Naive thymus-derived CD4-positive, alpha-beta T cell (primary cell): ENCODE measurements at regions not wholly inside any gene's neighbourhood (a gene's known extent, or its start where the extent isn't known, plus 50 kb on each side); places are given as distances from the start of the nearest gene placed in this dataset.

ENCODE experiments used
- ATAC-seq: fragments of 150-1000 bp; cut with Tn5 transposase; 2 replicates; pipeline ENCODE4 v1.10.0; 2021; ENCODE audit warnings: mild to moderate bottlenecking, moderate library complexity
- CTCF ChIA-PET: fragments of 350-600 bp; sonication (Branson Sonifier 250); formaldehyde crosslinking; loops from one replicate; lab custom pipeline; 2021; ENCODE audit warnings: antibody characterized with exemption; lab: Charles Lee
- POLR2A ChIA-PET: fragments of 350-600 bp; sonication (Branson Sonifier 250); formaldehyde crosslinking; loops from one replicate; lab custom pipeline; 2021; ENCODE audit warnings: antibody characterized with exemption, inconsistent platforms; lab: Charles Lee
- DNase-seq, 9 donors: peaks; one replicate each; pipeline versions ENCODE4 v3.0.0 to v3.0.0-alpha.2; 2020 to 2022; ENCODE audit warnings: mixed read lengths in 1 of 9
- H3K27ac ChIP-seq: one replicate; pipeline ENCODE4 v1.7.0; 2013; ENCODE audit warnings: mild to moderate bottlenecking, low read depth, low read length, moderate library complexity
- H3K27me3 ChIP-seq, 2 donors: one replicate each; pipeline ENCODE4 v1.7.0; 2013; ENCODE audit warnings: low read length in 2 of 2, mild to moderate bottlenecking in 2 of 2, moderate library complexity in 2 of 2; ENCODE audit not compliant: control insufficient read depth in 2 of 2, insufficient read depth in 2 of 2
- H3K36me3 ChIP-seq, 3 experiments: 1 replicate in 2 of 3; 2 replicates in 1 of 3; pipeline ENCODE4 v1.7.0; 2013; ENCODE audit warnings: low read length in 3 of 3, mild to moderate bottlenecking in 3 of 3, moderate library complexity in 1 of 3; ENCODE audit not compliant: insufficient read depth in 3 of 3, control insufficient read depth in 2 of 3
- H3K4me1 ChIP-seq, 2 donors: one replicate each; pipeline ENCODE4 v1.7.0; 2013; ENCODE audit warnings: low read length in 2 of 2, mild to moderate bottlenecking in 2 of 2, moderate library complexity in 1 of 2; ENCODE audit not compliant: control insufficient read depth in 2 of 2, insufficient read depth in 2 of 2
- H3K4me3 ChIP-seq: 2 replicates; pipeline ENCODE4 v1.7.0; 2013; ENCODE audit warnings: mild to moderate bottlenecking, low read length
- H3K9me3 ChIP-seq, 3 experiments: 1 replicate in 2 of 3; 2 replicates in 1 of 3; pipeline ENCODE4 v1.7.0; 2013; ENCODE audit warnings: low read length in 3 of 3; ENCODE audit not compliant: control insufficient read depth in 2 of 3
- H3K27ac Mint-ChIP-seq, 9 donors: one replicate each; pipeline ENCODE4 v1.8.0; 2020 to 2022; ENCODE audit warnings: mixed read lengths in 9 of 9, mild to moderate bottlenecking in 8 of 9, moderate library complexity in 5 of 9, inconsistent platforms in 2 of 9
- H3K27me3 Mint-ChIP-seq, 5 donors: one replicate each; pipeline ENCODE4 v1.8.0; 2021 to 2022; ENCODE audit warnings: mixed read lengths in 5 of 5, mild to moderate bottlenecking in 1 of 5
- H3K36me3 Mint-ChIP-seq, 5 donors: one replicate each; pipeline ENCODE4 v1.8.0; 2020 to 2022; ENCODE audit warnings: mixed read lengths in 5 of 5, mild to moderate bottlenecking in 3 of 5, inconsistent platforms in 1 of 5
- H3K4me1 Mint-ChIP-seq, 7 donors: one replicate each; pipeline ENCODE4 v1.8.0; 2020 to 2022; ENCODE audit warnings: mixed read lengths in 7 of 7, mild to moderate bottlenecking in 3 of 7, inconsistent platforms in 1 of 7
- H3K4me3 Mint-ChIP-seq, 10 donors: one replicate each; pipeline ENCODE4 v1.8.0; 2020 to 2022; ENCODE audit warnings: mild to moderate bottlenecking in 10 of 10, mixed read lengths in 10 of 10, moderate library complexity in 6 of 10, inconsistent platforms in 2 of 10
- H3K9me3 Mint-ChIP-seq, 11 donors: one replicate each; pipeline ENCODE4 v1.8.0; 2020 to 2022; ENCODE audit warnings: mixed read lengths in 11 of 11, mild to moderate bottlenecking in 4 of 11, inconsistent platforms in 1 of 11, moderate library complexity in 1 of 11
- intact Hi-C, 2 donors: fragments of 100-400 bp; cut with micrococcal nuclease; formaldehyde crosslinking; loops; one replicate each; pipeline ENCODE4 v1.15.1; 2023

DNA sequence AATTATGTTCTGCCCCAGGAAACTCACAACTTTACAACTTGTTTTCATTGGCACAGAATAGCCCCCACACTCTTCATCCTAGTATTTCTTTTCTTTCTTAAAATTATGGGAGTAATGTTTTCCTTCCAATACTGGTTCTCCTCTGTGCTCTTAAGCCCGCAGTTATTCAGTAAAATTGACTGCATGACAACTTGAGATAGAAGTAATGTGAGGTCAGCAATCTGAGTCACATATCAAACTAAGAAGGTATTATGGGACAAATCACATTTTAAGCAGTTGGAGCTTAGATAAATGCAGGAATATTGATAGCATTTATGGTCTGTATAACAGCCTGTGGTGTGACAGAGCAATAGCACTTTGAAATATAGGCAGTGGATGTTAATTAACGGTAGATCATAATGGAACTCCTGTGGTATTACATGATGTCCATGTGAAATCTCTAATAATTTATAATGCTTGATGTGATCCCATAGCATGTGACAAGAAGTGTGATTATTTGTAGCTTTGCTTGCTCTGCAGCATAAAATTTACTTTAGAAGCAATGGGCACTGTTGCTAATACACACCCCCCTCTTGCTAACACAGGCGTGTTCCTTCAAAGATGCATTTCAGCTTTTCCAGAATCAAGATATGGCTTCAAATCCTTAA lies 351.4 kb upstream of the CDH20 start:
- H3K36me3 ChIP-seq: no peaks in the 10 kb centered on the region
- no peaks in the 10 kb centered on the region for H3K4me1 Mint-ChIP-seq
- no peak overlapping the region for H3K4me3 ChIP-seq
- no peaks in the 10 kb centered on the region for H3K4me1 ChIP-seq
- ChIA-PET POLR2A (no interaction called here), CTCF (no interaction called here)
- no peak overlapping the region for H3K27ac Mint-ChIP-seq
- no peak overlapping the region for H3K27ac ChIP-seq
- ATAC-seq (no peak), DNase-seq (no peak)
- H3K27me3 Mint-ChIP-seq: no peaks in the 10 kb centered on the region
- intact Hi-C loops: no loop called here
- H3K36me3 Mint-ChIP-seq: no peaks in the 10 kb centered on the region
- no peaks in the 10 kb centered on the region for H3K9me3 ChIP-seq
- peaks cover 0 to 18% (median 2%) of the 10 kb centered on the region in 11 donors for H3K9me3 Mint-ChIP-seq
- no peak overlapping the region for H3K4me3 Mint-ChIP-seq
- H3K27me3 ChIP-seq: no peaks in the 10 kb centered on the region

GRCh38 chr18:60982329-60982695 lies 350.9 kb upstream of the CDH20 start:
- intact Hi-C loops: no loop called here
- Mint-ChIP-seq H3K36me3 (no peaks in the 10 kb centered on the region), H3K4me3 (no peak overlapping the region), H3K27me3 (no peaks in the 10 kb centered on the region), H3K27ac (no peak overlapping the region), H3K9me3 (peaks cover 0 to 14% (median 2%) of the 10 kb centered on the region in 11 donors), H3K4me1 (no peaks in the 10 kb centered on the region)
- POLR2A ChIA-PET: no interaction called here
- DNase-seq: no peak
- no peaks in the 10 kb centered on the region for H3K9me3 ChIP-seq
- CTCF ChIA-PET: no interaction called here
- no peak overlapping the region for H3K27ac ChIP-seq
- H3K4me3 ChIP-seq: no peak overlapping the region
- H3K27me3 ChIP-seq: no peaks in the 10 kb centered on the region
- no peak for ATAC-seq
- no peaks in the 10 kb centered on the region for H3K36me3 ChIP-seq
- H3K4me1 ChIP-seq: no peaks in the 10 kb centered on the region

- peaks cover 0 to 11% (median 2%) of the 10 kb centered on the region in 11 donors for H3K9me3 Mint-ChIP-seq
- CTCF ChIA-PET: no interaction called here
- H3K4me3 Mint-ChIP-seq: no peak overlapping the region
- ATAC-seq (no peak), DNase-seq (no peak)
- no peaks in the 10 kb centered on the region for H3K27me3 Mint-ChIP-seq
- H3K4me1 Mint-ChIP-seq: no peaks in the 10 kb centered on the region
- intact Hi-C loops: no loop called here
- H3K36me3 Mint-ChIP-seq: no peaks in the 10 kb centered on the region
- H3K36me3 ChIP-seq: no peaks in the 10 kb centered on the region
- no peaks in the 10 kb centered on the region for H3K4me1 ChIP-seq
- H3K27me3 ChIP-seq: no peaks in the 10 kb centered on the region
- POLR2A ChIA-PET: no interaction called here
- H3K27ac ChIP-seq: no peak overlapping the region
- H3K27ac Mint-ChIP-seq: no peak overlapping the region
- no peaks in the 10 kb centered on the region for H3K9me3 ChIP-seq
- H3K4me3 ChIP-seq: no peak overlapping the region
Measured at GRCh38 chr18:60982928-60983327, 350.3 kb upstream of the CDH20 start.

DNA sequence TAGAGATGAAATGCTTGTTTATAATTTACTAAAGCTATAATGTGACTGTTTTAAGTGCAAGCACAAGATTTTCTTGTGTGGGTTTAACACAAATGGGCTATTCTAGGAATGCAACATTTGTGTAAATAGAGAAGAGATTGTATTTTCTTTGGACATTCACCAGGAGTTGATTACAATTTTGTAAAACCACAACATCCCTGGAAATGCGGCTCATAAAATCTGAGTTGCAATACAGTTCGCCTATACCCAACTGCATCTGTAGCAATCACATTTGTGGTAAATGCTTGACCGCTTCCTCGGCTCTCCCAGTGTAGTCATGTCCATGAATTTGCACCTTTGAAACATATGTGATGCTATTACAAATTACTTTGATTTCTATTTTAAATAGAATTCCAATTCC lies 348.7 kb upstream of the CDH20 start:
- Histone ChIP-seq H3K27me3 (no peaks in the 10 kb centered on the region), H3K4me3 (no peak overlapping the region), H3K36me3 (no peaks in the 10 kb centered on the region), H3K9me3 (no peaks in the 10 kb centered on the region), H3K27ac (no peak overlapping the region), H3K4me1 (no peaks in the 10 kb centered on the region)
- ChIA-PET POLR2A (no interaction called here), CTCF (no interaction called here)
- H3K4me1 Mint-ChIP-seq: no peaks in the 10 kb centered on the region
- peaks cover 0 to 17% (median 3%) of the 10 kb centered on the region in 11 donors for H3K9me3 Mint-ChIP-seq
- H3K4me3 Mint-ChIP-seq: no peak overlapping the region
- H3K36me3 Mint-ChIP-seq: no peaks in the 10 kb centered on the region
- DNase-seq (no peak), ATAC-seq (no peak)
- no peaks in the 10 kb centered on the region for H3K27me3 Mint-ChIP-seq
- no peak overlapping the region for H3K27ac Mint-ChIP-seq
- intact Hi-C loops: no loop called here

DNA sequence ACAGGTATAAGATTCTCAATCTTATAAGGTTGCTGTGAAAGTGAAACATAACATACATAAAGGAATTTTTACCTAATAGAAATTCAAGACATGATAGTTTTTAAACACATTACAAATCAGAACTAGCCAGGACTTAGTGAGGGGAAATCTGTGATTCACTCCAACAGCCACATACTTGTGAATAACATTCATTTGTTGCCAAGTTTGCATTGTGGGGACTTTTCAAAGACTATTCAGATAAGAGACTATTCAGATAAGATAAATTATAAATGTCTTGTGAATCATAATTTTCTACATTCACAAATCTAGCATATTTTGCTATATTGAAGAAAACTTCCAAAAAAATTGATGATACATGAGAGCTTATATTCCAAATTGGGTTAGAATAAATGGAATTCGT lies 345.3 kb upstream of the CDH20 start:
- intact Hi-C loops: no loop called here
- ChIA-PET CTCF (no interaction called here), POLR2A (no interaction called here)
- Histone ChIP-seq H3K4me1 (no peaks in the 10 kb centered on the region), H3K4me3 (no peak overlapping the region), H3K36me3 (no peaks in the 10 kb centered on the region), H3K27ac (no peak overlapping the region), H3K9me3 (no peaks in the 10 kb centered on the region), H3K27me3 (no peaks in the 10 kb centered on the region)
- H3K36me3 Mint-ChIP-seq: no peaks in the 10 kb centered on the region
- no peak overlapping the region for H3K4me3 Mint-ChIP-seq
- H3K9me3 Mint-ChIP-seq: peaks cover 0 to 31% (median 4%) of the 10 kb centered on the region in 11 donors
- H3K27ac Mint-ChIP-seq: no peak overlapping the region
- DNase-seq (no peak), ATAC-seq (no peak)
- no peaks in the 10 kb centered on the region for H3K4me1 Mint-ChIP-seq
- H3K27me3 Mint-ChIP-seq: no peaks in the 10 kb centered on the region

- Mint-ChIP-seq H3K9me3 (peaks cover 0 to 22% (median 5%) of the 10 kb centered on the region in 11 donors), H3K4me3 (no peak overlapping the region), H3K27me3 (no peaks in the 10 kb centered on the region), H3K36me3 (no peaks in the 10 kb centered on the region), H3K27ac (no peak overlapping the region), H3K4me1 (no peaks in the 10 kb centered on the region)
- ChIA-PET POLR2A (no interaction called here), CTCF (no interaction called here)
- Histone ChIP-seq H3K27me3 (no peaks in the 10 kb centered on the region), H3K36me3 (no peaks in the 10 kb centered on the region), H3K9me3 (no peaks in the 10 kb centered on the region), H3K4me3 (no peak overlapping the region), H3K27ac (no peak overlapping the region), H3K4me1 (no peaks in the 10 kb centered on the region)
- DNase-seq (no peak), ATAC-seq (no peak)
- intact Hi-C loops: no loop called here
Measured at GRCh38 chr18:60996326-60996725, 336.9 kb upstream of the CDH20 start.

DNA sequence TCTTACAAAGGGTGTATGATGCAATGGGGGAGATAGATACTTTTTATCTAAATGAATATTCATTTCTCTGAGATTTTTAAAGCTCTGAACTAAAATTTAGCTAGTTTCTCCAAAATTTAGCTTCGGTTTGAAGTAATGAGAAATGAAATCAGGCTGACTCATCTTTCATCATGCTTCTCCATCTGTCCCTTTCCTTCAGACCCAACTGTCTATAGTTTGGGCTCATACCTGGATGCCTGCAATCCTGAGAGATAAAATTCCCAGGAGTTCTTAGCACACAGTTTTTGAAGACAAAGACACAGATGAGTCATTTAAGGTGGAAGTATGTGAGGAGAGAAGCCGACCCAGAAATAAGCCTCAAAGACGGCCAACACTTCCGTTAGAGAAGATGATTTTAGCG lies 336.4 kb upstream of the CDH20 start:
- Mint-ChIP-seq H3K36me3 (no peaks in the 10 kb centered on the region), H3K4me3 (no peak overlapping the region), H3K27me3 (no peaks in the 10 kb centered on the region), H3K9me3 (peaks cover 0 to 22% (median 5%) of the 10 kb centered on the region in 11 donors), H3K27ac (no peak overlapping the region), H3K4me1 (no peaks in the 10 kb centered on the region)
- no peak overlapping the region for H3K27ac ChIP-seq
- H3K9me3 ChIP-seq: peaks cover 0 to 3% (median 0%) of the 10 kb centered on the region in 3 experiments
- H3K4me1 ChIP-seq: no peaks in the 10 kb centered on the region
- H3K4me3 ChIP-seq: no peak overlapping the region
- intact Hi-C loops: no loop called here
- ATAC-seq (no peak), DNase-seq (no peak)
- no peaks in the 10 kb centered on the region for H3K36me3 ChIP-seq
- ChIA-PET POLR2A (no interaction called here), CTCF (no interaction called here)
- H3K27me3 ChIP-seq: no peaks in the 10 kb centered on the region
